ENCODE measurements at regions not wholly inside any gene's neighbourhood (a gene's known extent, or its start where the extent isn't known, plus 50 kb on each side); places are given as distances from the start of the nearest gene placed in this dataset.

- no peak overlapping the region for H3K4me3 ChIP-seq (ENCODE audit: low read depth in 2 of 2, low read length in 1 of 2)
- no peaks in the 10 kb centered on the region for H3K27me3 ChIP-seq (ENCODE audit: insufficient read depth)
- TF ChIP-seq JUND (IDR thresholded peaks at IDR 0.05) (no peak), TAF1 (IDR thresholded peaks at IDR 0.05; ENCODE audit: borderline replicate concordance, low read depth, low read length) (no peak), ZBTB33 (IDR thresholded peaks at IDR 0.05; ENCODE audit: borderline replicate concordance, low read depth) (no peak), REST (IDR thresholded peaks at IDR 0.05; ENCODE audit: low read depth, low read length) (no peak), RFX5 (IDR thresholded peaks at IDR 0.05; ENCODE audit: low read length) (no peak), RXRA (IDR thresholded peaks at IDR 0.05; ENCODE audit: borderline replicate concordance, low read depth) (no peak), IRF3 (IDR thresholded peaks at IDR 0.05; ENCODE audit: low read depth, low read length) (no peak), FOXM1 (IDR thresholded peaks at IDR 0.05; ENCODE audit: low read depth) (no peak), ELF1 (IDR thresholded peaks at IDR 0.05) (no peak), MXI1 (IDR thresholded peaks at IDR 0.05; ENCODE audit: low read depth, low read length) (no peak), FOSL2 (IDR thresholded peaks at IDR 0.05; ENCODE audit: borderline replicate concordance, low read depth) (no peak), GATA2 (CRISPR knock-in tag; IDR thresholded peaks at IDR 0.05) (no peak)
- H3K9me2 ChIP-seq = no peaks in the 10 kb centered on the region
- no peak overlapping the region for H3K4me2 ChIP-seq
- no peak overlapping the region for H3K9ac ChIP-seq
- ChIA-PET CTCF (interaction anchor here (0.9 kb wide), 1 partner anchor 640 kb away, joined by 3 read pairs; no protein-coding TSS in a partner anchor), POLR2A (no interaction called here)
- no peaks in the 10 kb centered on the region for H3K36me3 ChIP-seq (replicated peaks in 1 of 2; ENCODE audit: control insufficient read depth in 1 of 2, insufficient read depth in 2 of 2, low read length in 1 of 2)
- H3F3A ChIP-seq (replicated peaks; ENCODE audit: insufficient read depth) = no peaks in the 10 kb centered on the region
- 94% methylated on average over 10 of the region's 10 CpGs for WGBS (ENCODE audit: low lambda C conversion rate)
- H3K4me1 ChIP-seq (ENCODE audit: control insufficient read depth in 1 of 2, insufficient read depth in 2 of 2, low read depth in 1 of 2, low read length in 1 of 2) = peaks cover 0 to 2% of the 10 kb centered on the region in 2 experiments; a peak in 2 of 4 replicates
- H3K9me3 ChIP-seq = no peaks in the 10 kb centered on the region
- DNase-seq = no peak
- no peak overlapping the region for H2AFZ ChIP-seq (ENCODE audit: low read depth)
- H4K20me1 ChIP-seq (ENCODE audit: insufficient read depth) = no peaks in the 10 kb centered on the region
- no peaks in the 10 kb centered on the region for H3K79me2 ChIP-seq (ENCODE audit: insufficient read depth)
- no peak overlapping the region for H3K27ac ChIP-seq (ENCODE audit: low read depth in 2 of 2, low read length in 1 of 2)
These were observed 124.1 kb upstream of the THBS1 start for GRCh38 chr15:39456582-39457330.

All from SK-N-SH (cell line).